ENCODE measurements at regions not wholly inside any gene's neighbourhood (a gene's known extent, or its start where the extent isn't known, plus 50 kb on each side); places are given as distances from the start of the nearest gene placed in this dataset.

DNA sequence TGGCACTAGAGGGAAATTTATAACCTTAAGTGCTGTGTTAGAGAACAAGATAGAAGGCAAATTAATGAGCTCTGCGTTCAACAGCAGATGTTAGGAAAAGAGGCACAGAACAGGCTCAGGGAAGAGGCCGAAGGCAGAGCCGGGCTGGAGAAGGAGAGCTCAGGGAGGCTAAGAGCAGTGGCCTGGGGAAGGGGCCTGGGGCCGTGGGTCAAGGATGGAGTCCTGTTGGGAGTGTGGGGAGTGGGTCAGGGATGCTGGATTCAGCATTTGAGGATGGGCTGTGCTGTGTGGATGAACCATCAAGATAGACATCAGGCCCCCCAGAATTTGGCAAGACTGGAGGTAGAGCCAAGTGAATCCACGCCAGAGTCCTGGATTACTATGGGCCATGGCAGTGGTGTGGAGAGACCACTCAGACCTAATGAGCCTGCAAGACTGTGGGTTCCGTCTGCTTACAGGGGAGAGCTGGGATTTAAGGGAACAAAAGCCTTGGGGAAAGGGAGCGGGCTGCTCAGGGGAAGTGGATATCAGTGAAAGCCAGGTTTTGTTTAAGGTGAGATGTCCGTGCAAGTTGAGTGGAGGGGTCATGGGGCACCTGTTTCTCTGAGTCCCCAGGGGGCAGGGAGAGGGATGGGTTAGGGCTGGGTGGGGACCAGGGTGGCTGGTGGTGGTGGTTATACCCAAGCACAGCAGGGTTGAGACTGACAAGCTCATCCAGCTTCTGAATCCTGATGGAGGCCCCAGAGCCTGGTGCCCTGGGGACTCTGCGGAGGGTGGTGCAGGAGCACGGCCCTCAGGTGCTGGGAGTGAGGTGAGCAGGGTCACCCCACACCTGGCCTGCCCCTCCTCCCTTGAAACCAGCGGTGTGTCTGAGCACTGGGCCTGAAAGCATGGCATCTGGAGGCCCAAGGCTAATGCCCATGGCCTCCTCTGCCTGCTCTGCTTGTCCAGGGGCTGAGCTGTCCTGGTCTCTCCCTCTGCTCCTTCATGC is 101.7 kb downstream of the BMS1 start:
- TF ChIP-seq, protein P1, sequence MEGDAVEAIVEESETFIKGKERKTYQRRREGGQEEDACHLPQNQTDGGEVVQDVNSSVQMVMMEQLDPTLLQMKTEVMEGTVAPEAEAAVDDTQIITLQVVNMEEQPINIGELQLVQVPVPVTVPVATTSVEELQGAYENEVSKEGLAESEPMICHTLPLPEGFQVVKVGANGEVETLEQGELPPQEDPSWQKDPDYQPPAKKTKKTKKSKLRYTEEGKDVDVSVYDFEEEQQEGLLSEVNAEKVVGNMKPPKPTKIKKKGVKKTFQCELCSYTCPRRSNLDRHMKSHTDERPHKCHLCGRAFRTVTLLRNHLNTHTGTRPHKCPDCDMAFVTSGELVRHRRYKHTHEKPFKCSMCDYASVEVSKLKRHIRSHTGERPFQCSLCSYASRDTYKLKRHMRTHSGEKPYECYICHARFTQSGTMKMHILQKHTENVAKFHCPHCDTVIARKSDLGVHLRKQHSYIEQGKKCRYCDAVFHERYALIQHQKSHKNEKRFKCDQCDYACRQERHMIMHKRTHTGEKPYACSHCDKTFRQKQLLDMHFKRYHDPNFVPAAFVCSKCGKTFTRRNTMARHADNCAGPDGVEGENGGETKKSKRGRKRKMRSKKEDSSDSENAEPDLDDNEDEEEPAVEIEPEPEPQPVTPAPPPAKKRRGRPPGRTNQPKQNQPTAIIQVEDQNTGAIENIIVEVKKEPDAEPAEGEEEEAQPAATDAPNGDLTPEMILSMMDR (IDR thresholded peaks at IDR 0.05) = no peak
- no peak for TF ChIP-seq POLR2A (IDR thresholded peaks at IDR 0.05)
- no peak for DNase-seq (ENCODE audit: low spot score in 2 of 2)
- intact Hi-C loops (cut with DNase I; ENCODE audit: low total_unique reads) = no loop called here
- 85 to 86% methylated on average over 9 to 11 of the region's 11 CpGs for WGBS, 2 donors
- H3K4me3 ChIP-seq (ENCODE audit: low read depth, poor library complexity, severe bottlenecking) = no peak overlapping the region

- H3K4me3 ChIP-seq (ENCODE audit: low read depth, poor library complexity, severe bottlenecking) = no peak overlapping the region
- DNase-seq (ENCODE audit: low spot score in 2 of 2) = no peak
- TF ChIP-seq, protein P1 (IDR thresholded peaks at IDR 0.05) = no peak
- TF ChIP-seq POLR2A (IDR thresholded peaks at IDR 0.05) = no peak
- intact Hi-C loops (cut with DNase I; ENCODE audit: low total_unique reads) = no loop called here
- WGBS, 2 donors = 81 to 84% methylated on average over 6 to 7 of the region's 8 CpGs
These were observed 103.1 kb downstream of the BMS1 start for GRCh38 chr10:42885491-42886270.

DNA sequence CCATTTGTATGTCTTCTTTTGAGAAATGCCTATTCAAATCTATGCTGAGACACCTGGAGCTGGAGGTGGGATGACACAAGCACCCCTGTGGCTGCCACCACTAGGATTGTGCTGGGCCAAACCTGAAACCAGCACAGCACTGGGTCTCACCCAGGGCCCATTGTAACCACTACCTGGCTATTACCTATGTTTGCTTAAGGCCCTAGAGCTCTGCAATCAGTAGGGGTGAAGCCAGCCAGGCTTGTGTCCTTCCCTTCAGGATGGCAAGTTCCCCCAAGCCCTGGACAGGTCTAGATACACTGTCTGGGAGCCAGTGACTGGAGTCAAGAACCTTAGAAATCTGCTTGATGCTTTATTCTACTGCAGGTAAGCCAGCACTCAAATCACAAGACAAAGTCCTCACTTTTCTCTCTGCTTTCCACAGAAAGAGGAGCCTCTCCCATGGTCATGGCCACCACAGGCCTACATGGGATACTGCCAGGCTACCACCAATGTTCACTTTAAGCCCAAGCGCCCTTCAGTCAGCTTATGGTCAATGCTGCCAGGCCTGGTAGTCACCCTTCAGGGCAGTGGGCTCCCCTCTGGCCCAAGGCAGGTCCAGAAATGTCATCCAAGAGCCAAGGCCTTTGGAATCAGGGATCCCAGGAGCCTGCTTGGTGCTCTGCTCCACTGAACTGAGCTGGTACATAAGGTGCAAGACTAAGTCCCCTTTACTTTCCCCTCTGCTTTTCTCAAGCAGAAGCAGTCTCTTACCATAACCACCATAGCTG is 105.3 kb downstream of the BMS1 start:
- 85 to 87% methylated on average over 1 of the region's 1 CpG for WGBS, 2 donors
- TF ChIP-seq POLR2A (IDR thresholded peaks at IDR 0.05) = no peak
- TF ChIP-seq, protein P1 (IDR thresholded peaks at IDR 0.05) = no peak
- intact Hi-C loops (cut with DNase I; ENCODE audit: low total_unique reads) = no loop called here
- DNase-seq (ENCODE audit: low spot score in 2 of 2) = peak in 1 of 2 donors; percentile 70
- no peak overlapping the region for H3K4me3 ChIP-seq (ENCODE audit: low read depth, poor library complexity, severe bottlenecking)

GRCh38 chr10:42888504-42889095 is 106.0 kb downstream of the BMS1 start:
- peak overlapping the region; percentile 9 for H3K4me3 ChIP-seq (ENCODE audit: low read depth, poor library complexity, severe bottlenecking)
- 39 to 46% methylated on average over 4 of the region's 4 CpGs for WGBS, 2 donors
- DNase-seq (ENCODE audit: low spot score in 2 of 2) = peak in 1 of 2 donors; percentile 62
- intact Hi-C loops (cut with DNase I; ENCODE audit: low total_unique reads) = no loop called here
- TF ChIP-seq, protein P1 (IDR thresholded peaks at IDR 0.05) = no peak
- no peak for TF ChIP-seq POLR2A (IDR thresholded peaks at IDR 0.05)

GRCh38 chr10:42896735-42897134 is 114.1 kb downstream of the BMS1 start:
- 61 to 69% methylated on average over 7 of the region's 7 CpGs for WGBS, 2 donors
- intact Hi-C loops (cut with DNase I; ENCODE audit: low total_unique reads) = no loop called here
- H3K4me3 ChIP-seq (ENCODE audit: low read depth, poor library complexity, severe bottlenecking) = no peak overlapping the region
- no peak for TF ChIP-seq POLR2A (IDR thresholded peaks at IDR 0.05)
- TF ChIP-seq, protein P1 (IDR thresholded peaks at IDR 0.05) = no peak
- no peak for DNase-seq (ENCODE audit: low spot score in 2 of 2)

Data from lower leg skin (tissue), 4 donors.